ENCODE measurements at regions not wholly inside any gene's neighbourhood (a gene's known extent, or its start where the extent isn't known, plus 50 kb on each side); places are given as distances from the start of the nearest gene placed in this dataset.

DNA sequence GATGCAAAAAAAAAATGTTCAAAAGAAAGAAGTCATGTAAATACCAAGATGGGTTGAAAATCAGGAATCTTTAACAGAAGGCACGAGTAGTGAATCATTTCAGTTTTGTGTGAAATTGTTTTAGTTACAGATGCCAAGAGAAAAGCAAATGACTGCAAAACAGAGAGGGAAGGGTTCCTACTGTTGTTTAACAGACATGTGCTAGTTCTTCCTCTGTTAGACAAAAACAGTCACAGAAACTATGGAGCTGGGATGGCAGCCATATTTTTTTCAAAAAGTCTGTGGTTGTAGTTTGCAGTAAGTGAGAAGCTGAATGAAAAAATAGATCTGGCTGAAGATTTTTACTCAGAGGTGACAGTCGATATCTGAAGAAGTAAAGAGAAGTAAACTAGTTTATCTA lies 511.9 kb downstream of the ZIC1 start:
- Histone ChIP-seq H3K4me3 (no peak overlapping the region), H3K9me3 (no peaks in the 10 kb centered on the region), H3K4me1 (no peaks in the 10 kb centered on the region), H3K27ac (no peak overlapping the region), H3K36me3 (ENCODE audit: low read depth, missing control alignments) (no peaks in the 10 kb centered on the region), H3K27me3 (no peaks in the 10 kb centered on the region)
- no peak for TF ChIP-seq POLR2A (IDR thresholded peaks at IDR 0.05)
- intact Hi-C loops (cut with DNase I; ENCODE audit: low total_unique reads) = no loop called here
- DNase-seq = no peak
- WGBS, 2 donors = 80 to 88% methylated on average over 2 of the region's 2 CpGs

DNA sequence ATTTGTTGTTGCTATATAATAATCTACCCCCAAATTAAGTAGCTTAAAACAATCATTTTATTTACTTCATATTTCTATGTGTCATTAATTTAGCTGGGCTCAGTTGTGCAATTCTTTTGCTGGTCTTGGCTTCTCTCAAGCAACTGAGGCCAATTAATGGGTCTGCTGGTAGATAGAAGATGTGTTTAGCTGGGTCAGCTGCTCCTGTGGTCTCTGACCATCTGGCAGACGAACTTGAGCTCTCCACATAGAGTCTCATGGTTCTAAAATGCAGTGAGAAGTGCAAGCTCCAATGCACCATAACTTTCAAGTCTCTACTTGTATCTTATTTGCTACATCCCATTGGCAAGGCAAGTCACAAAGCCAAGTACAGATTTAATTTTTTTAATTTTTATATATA lies 515.6 kb downstream of the ZIC1 start:
- WGBS, 2 donors = 50 to 67% methylated on average over 1 of the region's 1 CpG
- TF ChIP-seq, protein P1, sequence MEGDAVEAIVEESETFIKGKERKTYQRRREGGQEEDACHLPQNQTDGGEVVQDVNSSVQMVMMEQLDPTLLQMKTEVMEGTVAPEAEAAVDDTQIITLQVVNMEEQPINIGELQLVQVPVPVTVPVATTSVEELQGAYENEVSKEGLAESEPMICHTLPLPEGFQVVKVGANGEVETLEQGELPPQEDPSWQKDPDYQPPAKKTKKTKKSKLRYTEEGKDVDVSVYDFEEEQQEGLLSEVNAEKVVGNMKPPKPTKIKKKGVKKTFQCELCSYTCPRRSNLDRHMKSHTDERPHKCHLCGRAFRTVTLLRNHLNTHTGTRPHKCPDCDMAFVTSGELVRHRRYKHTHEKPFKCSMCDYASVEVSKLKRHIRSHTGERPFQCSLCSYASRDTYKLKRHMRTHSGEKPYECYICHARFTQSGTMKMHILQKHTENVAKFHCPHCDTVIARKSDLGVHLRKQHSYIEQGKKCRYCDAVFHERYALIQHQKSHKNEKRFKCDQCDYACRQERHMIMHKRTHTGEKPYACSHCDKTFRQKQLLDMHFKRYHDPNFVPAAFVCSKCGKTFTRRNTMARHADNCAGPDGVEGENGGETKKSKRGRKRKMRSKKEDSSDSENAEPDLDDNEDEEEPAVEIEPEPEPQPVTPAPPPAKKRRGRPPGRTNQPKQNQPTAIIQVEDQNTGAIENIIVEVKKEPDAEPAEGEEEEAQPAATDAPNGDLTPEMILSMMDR (IDR thresholded peaks at IDR 0.05) = no peak
- no peak for TF ChIP-seq POLR2A (IDR thresholded peaks at IDR 0.05)
- intact Hi-C loops (cut with DNase I; ENCODE audit: low total_unique reads) = no loop called here
- Histone ChIP-seq H3K27me3 (no peaks in the 10 kb centered on the region), H3K27ac (no peak overlapping the region), H3K4me3 (no peak overlapping the region), H3K4me1 (no peaks in the 10 kb centered on the region), H3K36me3 (ENCODE audit: low read depth, missing control alignments) (no peaks in the 10 kb centered on the region), H3K9me3 (no peaks in the 10 kb centered on the region)
- DNase-seq = no peak

DNA sequence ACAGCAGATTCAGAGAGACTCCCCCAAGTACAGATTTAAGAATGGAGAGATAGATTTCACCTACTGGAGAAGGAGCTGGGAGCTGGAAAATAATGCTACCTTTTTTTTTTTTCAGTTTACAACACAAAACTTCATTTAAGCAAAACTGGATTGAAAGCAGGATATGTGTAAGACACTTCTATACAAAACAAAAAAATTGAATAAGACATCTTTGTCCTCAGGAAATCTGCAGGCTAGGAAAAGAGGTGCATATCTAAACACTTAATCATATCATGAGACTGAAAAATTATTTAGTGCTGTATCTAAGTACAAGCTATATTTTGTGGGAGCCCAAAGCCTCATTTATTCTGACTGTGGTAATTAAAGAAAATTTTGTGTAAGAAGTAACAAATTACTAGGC lies 516.1 kb downstream of the ZIC1 start:
- intact Hi-C loops (cut with DNase I; ENCODE audit: low total_unique reads) = no loop called here
- H3K4me1 ChIP-seq = no peaks in the 10 kb centered on the region
- no peak for DNase-seq
- no peak overlapping the region for H3K27ac ChIP-seq
- H3K36me3 ChIP-seq (ENCODE audit: low read depth, missing control alignments) = no peaks in the 10 kb centered on the region
- H3K4me3 ChIP-seq = no peak overlapping the region
- TF ChIP-seq, protein P1 (IDR thresholded peaks at IDR 0.05) = no peak
- TF ChIP-seq POLR2A (IDR thresholded peaks at IDR 0.05) = no peak
- no peaks in the 10 kb centered on the region for H3K9me3 ChIP-seq
- H3K27me3 ChIP-seq = no peaks in the 10 kb centered on the region

DNA sequence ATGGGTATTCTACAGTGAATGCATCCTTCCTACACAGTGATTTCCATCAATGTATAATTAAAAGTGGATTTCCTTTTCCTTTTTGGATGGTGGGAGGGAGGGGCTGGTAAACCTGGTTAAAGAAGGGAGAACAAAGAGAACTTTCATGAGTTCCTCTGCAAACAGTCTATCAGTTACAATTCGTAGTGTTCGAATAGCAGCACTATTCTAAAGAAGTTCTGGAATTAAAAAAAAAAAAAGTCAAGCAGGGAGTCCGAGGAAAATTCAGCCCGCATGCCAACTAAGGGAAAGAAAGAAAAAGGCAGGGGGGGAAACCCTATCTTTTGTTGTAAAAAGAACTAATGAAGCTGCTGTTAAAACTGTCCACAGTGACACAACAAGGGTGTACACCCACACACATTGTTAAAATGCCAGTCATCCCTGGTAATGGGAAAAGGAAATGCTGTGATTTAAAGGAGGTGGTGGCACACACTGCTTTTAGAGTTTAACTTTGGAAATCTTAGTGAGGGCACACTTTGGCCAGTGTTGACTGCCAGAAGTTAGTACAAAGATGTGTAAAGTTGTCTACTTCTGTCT lies 521.2 kb downstream of the ZIC1 start:
- Histone ChIP-seq H3K4me1 (no peaks in the 10 kb centered on the region), H3K36me3 (ENCODE audit: low read depth, missing control alignments) (no peaks in the 10 kb centered on the region), H3K4me3 (no peak overlapping the region), H3K27me3 (no peaks in the 10 kb centered on the region), H3K9me3 (no peaks in the 10 kb centered on the region), H3K27ac (no peak overlapping the region)
- WGBS, 2 donors = 42 to 46% methylated on average over 4 of the region's 4 CpGs
- TF ChIP-seq POLR2A (IDR thresholded peaks at IDR 0.05) = no peak
- no peak for DNase-seq
- intact Hi-C loops (cut with DNase I; ENCODE audit: low total_unique reads) = no loop called here

DNA sequence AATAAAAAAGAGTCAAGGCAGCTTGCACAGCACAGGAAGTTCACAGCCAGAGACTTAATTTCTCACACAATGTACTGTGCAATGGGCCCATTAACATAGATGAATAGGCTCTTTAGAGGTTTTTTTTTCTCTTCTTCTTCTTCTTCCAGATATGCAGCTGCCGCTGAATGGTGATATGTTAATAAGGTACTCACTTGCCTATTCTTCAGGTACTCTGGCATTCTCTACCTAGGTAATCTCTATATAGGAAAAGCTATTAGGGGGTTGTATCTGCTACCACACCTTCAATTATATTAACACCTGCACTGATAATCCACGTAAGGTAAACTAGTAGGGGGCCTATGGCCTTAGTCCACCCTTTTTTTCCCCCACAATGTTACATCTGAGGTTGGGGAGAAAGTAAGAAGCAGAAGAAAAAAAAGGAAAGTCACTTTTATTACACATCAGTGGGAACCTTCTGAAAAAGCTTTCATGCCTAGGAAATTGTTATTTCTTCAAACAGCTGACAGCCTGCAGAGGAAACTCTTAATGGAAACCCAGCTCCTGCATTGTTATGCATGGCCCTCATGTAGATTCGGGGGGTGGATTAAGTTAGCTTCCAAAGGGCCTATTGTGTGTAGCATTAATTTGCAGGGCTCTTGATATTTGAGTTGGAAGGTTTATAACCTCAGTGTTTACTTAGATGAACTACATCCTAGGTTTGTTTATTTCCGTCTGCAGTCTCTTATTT lies 525.5 kb downstream of the ZIC1 start:
- H3K36me3 ChIP-seq (ENCODE audit: low read depth, missing control alignments) = no peaks in the 10 kb centered on the region
- DNase-seq = no peak
- H3K27me3 ChIP-seq = no peaks in the 10 kb centered on the region
- H3K4me1 ChIP-seq = no peaks in the 10 kb centered on the region
- no peak overlapping the region for H3K4me3 ChIP-seq
- no peak overlapping the region for H3K27ac ChIP-seq
- WGBS, 2 donors = 68 to 71% methylated on average over 4 of the region's 4 CpGs
- intact Hi-C loops (cut with DNase I; ENCODE audit: low total_unique reads) = no loop called here
- H3K9me3 ChIP-seq = no peaks in the 10 kb centered on the region
- no peak for TF ChIP-seq POLR2A (IDR thresholded peaks at IDR 0.05)
- TF ChIP-seq, protein P1 (IDR thresholded peaks at IDR 0.05) = no peak

DNA sequence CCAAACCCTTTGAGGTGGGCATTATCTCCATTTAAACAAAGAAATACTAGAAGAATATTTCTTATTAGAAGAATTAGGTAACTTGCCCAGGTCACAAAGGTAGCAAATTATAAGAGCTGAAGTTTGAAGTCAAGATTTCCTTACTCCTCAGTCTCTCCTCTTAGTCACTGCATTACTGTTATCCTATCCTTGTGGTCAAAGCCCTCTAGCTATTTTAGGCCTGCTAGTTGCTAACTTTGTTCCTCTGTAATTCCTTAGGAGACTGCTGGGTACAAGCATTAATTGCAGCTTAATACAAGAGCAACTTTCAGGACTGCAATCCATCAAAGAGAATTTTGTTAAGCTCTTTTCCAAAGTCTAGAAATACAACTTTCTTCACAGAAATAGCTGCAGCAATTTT lies 528.2 kb downstream of the ZIC1 start:
- H3K4me3 ChIP-seq = no peak overlapping the region
- no peak overlapping the region for H3K27ac ChIP-seq
- no peaks in the 10 kb centered on the region for H3K36me3 ChIP-seq (ENCODE audit: low read depth, missing control alignments)
- H3K27me3 ChIP-seq = no peaks in the 10 kb centered on the region
- H3K4me1 ChIP-seq = no peaks in the 10 kb centered on the region
- H3K9me3 ChIP-seq = no peaks in the 10 kb centered on the region
- DNase-seq = no peak
- no peak for TF ChIP-seq POLR2A (IDR thresholded peaks at IDR 0.05)
- TF ChIP-seq, protein P1 (IDR thresholded peaks at IDR 0.05) = no peak
- intact Hi-C loops (cut with DNase I; ENCODE audit: low total_unique reads) = no loop called here
